COLO829 (cell line): ENCODE measurements at regions not wholly inside any gene's neighbourhood (a gene's known extent, or its start where the extent isn't known, plus 50 kb on each side); places are given as distances from the start of the nearest gene placed in this dataset.
"Not testable (repeated sequence)": the region's sequence is repeated elsewhere in the genome, so short reads cannot be mapped to it uniquely, and the experiment has no call there.

Source experiments
- DNase-seq: peaks from one replicate; pipeline ENCODE4 v3.0.0; 2012; ENCODE audit warnings: low spot score

DNA sequence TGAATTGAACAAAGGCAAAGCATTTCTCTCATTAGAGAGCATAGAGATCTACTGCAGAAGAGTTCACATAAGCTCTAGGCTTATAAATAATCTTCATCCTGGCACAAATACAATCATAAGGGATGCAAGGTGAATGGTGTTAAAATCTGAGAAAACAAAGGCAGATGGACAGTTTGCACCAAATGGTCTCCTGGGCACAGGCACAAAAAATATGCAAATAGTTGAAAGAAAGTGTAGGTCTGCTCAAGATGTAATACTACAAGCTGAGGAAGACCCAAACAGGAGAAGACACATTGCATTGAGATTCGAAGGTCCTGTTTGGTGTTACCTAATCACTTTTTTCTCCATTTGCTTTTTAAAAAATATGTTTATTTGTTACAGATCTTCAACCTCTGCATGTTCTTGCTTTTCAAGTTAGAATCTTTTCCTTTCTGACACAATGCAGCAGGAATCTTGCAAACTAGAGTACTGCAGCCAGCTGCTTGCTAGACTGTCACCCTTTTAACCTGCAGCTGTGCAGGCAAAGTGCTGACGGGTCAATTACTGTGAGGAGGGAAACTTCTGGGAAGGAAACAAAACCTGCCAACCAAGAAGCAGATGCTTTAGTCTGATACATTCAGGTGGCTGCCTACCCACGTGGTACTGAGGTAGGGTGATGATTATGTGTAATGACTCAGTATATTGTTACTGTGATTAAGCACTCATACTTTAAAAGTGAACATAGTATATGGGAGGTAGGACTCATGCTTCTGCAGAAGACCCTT, 1048.6 kb upstream of the SEMA6A start:
- DNase-seq: no peak

DNA sequence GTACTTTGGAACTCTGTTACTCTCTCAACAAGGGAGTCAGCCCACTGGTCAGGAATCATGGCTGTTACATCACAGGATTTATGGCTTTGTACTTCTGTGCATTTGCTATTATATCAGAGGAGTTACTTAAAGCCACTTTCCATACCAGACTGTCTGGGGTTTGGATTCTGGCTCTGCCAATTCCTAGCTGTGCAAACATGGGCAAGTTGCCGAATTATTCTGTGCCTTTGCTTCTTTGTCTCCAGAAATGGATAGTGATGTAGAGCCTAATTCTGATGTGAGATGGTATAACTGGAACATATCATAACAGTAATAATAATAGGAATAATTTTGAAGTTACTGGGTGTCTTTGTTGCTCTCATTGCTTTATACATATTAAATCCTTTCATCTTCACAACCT, 1047.3 kb upstream of the SEMA6A start:
- no peak for DNase-seq

DNA sequence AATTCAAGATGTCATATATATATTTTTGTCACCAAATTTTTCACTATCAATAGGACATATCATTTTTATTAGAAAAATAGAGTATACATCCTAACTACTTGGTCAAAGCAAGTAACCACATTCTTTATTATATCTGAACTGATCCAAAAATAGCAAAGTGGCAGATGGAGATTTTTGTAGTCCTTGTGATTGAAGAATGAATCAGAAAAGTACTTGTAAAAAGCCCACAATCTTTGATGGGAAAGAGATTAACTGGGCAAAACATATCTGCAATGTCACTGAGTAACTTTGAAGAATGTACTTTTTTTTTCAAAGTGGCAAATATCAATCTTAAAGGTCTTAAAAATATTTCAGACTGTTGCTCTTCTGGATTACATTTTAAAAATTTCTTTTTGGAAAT, 1040.6 kb upstream of the SEMA6A start:
- DNase-seq: no peak

DNA sequence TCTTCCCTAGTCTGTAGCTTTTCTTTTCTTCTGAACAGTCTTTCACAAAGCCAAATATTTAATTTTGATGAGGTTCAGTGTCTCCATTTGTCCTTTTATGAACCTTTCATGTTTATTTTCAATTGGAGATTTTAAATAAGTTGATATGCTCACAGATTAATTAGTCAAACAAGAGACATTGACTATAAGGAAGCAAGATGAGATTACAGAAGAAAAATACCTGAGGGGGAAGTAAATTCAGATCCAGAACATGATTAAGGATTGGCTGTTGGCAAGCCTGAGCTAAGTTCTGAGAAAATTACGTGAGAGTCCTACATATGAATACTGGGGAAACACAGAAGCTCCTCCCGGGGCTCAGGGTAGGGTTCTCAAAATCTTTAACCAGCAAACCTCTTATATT, 1039.8 kb upstream of the SEMA6A start:
- DNase-seq: no peak

DNA sequence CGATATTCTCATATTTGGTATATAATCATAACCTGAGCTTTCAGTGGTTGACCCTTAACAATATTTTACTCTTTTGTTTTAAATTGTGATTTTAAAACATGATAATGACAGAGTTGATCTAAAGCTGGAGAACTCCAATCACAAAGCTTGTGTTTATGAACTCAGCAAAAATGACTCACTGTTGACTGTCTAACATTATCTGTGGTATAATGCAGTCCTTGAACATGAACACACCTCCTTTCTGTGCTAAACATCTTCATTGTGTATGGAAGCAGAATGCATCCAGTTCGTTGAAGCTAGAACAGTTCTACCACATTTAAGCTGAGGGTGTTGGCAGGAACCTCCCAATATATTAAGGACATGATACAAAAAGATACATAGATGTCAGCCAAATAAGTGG, 1030.2 kb upstream of the SEMA6A start:
- no peak for DNase-seq

DNA sequence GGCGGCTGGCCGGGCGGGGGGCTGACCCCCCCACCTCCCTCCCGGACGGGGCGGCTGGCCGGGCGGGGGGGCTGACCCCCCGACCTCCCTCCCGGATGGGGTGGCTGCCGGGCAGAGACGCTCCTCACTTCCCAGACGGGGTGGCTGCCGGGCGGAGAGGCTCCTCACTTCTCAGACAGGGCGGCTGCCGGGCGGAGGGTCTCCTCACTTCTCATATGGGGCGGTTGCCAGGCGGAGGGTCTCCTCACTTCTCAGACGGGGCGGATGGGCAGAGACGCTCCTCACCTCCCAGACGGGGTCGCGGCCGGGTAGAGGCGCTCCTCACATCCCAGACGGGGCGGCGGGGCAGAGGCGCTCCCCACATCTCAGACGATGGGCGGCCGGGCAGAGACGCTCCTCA, 1025.2 kb upstream of the SEMA6A start:
- DNase-seq: not testable (repeated sequence)

DNA sequence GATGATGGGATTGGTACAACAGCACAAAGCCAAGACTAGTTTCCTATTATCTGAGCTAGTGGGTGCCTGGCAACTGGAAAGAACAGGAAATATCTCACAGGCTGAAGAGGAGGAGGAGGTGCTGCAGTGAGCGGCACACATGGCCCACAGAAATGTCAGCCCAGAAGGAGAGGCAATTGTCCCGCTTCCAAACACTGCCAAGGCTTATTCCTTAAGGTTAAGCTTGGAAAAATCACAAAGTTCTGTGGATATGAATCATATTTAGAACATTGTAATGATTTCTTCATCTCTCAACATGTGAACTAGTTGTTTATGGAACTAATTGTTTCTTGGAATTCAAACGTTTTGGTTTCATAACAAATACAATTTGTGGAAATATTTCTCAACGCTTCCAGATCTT, 1019.5 kb upstream of the SEMA6A start:
- DNase-seq: no peak

DNA sequence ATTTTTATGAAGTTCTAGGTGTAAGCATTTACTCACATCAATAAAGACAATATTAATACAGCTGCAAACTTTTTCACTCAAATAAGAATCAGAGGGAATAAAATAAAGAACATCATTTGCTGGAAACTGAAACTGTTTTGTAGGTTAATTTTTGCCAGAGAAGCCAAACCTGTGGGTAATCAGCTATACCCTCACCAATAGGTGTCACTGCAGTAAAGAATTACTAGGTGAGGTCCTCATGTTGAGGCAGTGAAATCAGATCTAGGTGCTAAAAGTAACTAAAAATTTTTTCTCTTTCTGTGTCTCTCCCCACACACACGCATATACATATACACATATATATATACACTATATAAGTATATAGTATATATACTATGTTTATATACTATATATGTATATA, 1016.3 kb upstream of the SEMA6A start:
- no peak for DNase-seq

DNA sequence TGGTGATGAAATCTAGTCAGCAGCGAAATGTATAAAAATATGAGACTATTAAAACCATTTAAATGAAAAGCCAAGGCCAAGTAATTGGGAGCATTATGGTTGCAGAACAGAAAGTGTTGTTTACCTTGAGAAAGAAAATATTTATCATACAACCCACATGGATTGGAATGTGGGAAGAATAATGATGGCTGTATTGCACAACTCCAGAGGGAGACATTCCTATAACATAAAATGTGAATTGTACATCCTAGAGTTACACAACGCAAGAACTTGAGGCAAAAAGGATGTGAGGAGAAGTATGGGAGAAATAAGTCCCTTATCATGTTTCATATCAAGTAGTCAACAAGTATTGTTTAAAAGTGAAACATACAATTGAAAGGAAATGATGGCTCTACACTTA, 1014.0 kb upstream of the SEMA6A start:
- DNase-seq: no peak

DNA sequence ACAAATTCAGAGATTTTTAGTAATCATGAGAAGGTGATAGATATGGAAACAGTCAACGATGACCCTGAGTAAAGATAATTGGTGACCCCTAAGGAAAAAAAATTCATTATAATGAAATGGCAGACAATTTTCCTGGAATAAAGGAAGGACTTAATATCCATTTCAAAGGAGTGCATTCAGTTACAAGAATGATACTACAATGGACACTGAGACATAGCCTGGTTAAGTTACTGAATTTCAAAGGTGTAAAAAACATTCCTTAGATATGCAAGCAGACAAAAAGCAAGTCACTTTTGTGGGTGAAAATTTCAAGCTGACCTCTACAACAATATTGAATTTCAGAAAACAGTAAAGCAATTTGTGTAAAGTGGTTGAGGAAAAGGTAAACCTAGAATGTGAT, 1012.5 kb upstream of the SEMA6A start:
- no peak for DNase-seq

DNA sequence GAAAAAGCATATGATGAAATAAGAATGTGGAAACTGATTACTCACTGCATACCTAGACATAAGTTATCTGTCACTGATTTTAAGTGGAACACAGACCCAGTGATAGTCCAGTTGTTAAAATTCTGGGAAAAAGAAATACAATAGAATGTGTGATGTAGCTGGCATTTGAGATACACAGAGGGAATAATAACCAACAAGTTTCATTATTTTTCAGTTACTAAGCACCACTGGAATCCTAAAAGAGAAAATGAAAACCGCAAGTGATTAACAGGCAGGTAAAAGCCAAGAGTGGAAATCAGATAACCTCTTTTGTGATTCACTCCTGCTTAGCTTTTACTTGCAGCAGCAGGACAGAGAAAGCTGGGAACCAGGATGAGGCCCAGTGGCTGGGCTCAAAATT, 994.0 kb upstream of the SEMA6A start:
- DNase-seq: no peak

DNA sequence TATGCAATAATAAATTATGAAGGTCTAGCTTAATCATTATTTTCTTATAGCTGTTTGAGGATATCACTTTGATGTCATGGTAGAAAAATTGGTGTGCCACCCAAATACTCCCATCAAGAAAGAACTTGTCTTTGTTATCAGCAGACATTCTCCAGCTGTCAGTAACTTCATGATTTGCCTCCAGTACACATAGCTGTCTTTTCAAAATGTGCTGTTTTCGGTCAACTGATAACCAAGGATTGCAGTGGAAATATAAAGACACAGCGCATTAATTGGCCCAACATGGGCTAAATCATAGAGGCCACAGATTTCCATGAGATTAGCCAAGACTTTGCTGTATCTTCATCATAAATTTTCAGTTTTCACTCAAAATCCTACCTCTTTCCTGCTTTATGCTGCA, 993.5 kb upstream of the SEMA6A start:
- DNase-seq: no peak

DNA sequence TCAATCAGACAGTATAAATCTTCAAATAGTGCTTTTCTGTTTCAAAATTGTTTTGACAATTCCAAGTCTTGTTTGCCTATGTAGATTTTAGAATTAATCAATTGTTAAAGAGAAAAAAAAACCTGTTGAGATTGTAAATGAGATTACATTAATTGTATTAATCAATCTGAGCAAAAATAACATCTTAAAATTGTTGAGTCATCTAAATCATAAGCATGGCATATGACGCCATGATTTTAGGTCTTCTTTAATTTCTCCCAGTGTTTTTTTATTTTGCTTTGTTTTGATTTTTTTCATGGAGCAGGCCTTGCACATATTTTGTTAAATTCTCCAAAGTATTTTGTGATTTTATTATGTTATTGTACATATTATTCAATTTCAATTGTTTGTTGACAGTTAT, 988.0 kb upstream of the SEMA6A start:
- DNase-seq: no peak

DNA sequence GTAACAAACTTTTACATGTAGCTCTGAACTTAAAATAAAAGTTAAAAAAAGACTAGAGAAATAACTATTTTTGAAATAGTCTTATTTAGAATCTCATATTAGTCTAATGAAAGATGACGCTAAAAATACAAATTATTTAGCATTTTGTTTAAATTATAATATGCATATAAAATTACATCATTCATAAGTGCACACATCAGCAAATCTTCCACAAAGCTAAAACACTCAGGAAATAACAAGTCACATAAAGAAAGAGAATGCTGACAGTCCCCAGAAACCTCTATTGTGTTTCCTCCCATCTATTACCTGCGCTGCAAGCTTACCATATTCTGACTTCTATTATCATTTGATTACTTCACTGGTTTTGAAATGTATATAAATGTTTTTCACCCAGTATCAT, 986.9 kb upstream of the SEMA6A start:
- DNase-seq: no peak

DNA sequence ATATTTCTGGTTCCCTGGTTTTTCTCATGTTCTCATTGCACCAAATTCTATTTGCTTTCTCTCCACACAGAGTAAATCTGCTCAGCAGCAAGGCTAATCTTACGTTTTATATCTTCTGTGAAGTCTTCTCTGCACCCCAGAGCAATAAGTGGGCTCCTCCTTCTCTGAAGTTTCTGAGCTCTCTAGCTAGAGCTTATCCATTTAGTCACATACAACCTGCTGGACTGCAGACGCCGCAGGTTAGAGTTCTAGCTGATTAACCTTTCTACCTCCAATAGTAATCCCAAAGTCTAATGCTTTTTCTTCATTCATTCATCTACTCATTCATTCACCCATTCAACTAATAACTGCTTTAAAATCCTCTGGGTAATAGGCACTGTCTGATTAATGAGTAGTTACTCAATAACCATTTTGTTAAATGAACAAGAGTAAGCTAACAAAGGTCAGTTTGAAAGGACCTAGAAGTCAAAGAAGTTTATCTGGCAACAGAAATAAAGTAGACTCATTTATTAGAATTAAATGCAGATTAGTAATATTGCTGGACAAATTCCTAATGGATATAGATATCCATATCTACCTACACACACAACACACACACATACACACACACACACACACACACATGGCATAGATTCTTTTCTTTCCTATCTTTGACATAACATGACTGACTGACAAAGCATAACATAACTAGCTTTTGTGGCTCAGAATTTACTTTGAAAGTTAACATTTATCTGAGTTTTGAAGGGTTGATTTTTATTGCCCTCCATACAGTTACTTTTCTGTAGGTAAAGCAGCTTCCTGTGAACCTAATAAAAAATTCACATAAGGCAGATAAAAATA, 984.6 kb upstream of the SEMA6A start:
- no peak for DNase-seq

DNA sequence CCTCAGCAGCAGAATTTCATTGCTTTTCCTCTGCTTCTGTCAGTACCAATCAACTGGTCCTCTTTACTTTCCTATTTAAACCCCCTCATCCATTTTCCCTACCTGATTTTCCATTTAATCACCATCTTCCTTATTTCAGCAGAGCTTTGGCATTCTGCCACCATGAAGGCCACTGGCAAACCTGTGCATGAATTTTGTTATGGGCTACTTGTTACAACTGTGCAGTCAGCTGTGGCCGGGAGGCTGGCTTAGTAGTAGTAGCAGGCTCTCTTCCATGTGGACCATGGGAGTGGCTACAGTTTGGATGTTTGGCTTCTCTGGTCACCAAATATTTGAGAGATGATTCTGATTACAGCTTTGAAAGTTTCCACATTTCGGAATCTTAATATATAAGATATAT, 976.6 kb upstream of the SEMA6A start:
- no peak for DNase-seq

DNA sequence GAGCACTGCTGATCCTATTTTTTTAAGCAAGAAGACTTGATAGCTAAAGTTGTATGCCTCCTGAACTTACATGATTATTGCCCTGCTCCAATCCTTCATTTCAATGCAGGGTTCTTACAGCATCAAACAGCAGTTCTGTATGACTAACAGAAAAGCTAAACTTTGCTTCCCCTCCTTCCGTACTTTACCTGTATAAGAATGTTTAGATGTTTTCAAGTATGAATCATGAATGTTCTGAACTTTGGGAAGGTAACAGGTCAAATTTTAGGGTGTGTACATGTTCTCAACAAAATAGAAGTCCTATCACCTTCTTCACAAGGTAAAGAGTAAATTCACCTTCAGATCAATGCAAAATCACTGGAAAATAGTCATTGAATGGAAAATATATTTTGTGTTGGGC, 972.6 kb upstream of the SEMA6A start:
- DNase-seq: no peak

DNA sequence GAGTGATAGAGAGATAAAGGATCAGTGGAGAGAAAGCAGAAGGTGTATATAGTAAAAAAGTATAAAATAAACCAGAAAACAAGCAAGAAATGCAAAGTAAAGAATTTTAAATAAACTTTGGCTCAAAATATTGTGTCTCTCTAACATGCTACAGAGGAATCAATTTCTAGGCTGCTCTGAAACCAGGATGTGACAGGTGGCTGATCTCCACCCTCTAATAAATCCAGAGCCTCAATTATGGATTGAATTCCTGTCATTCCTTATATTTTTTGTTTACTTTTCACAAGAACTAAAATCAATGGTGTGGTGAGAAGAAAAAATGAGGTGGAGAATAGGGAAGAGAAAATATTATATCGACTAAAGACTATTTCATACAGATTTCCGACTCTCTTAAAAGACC, 965.1 kb upstream of the SEMA6A start:
- no peak for DNase-seq

DNA sequence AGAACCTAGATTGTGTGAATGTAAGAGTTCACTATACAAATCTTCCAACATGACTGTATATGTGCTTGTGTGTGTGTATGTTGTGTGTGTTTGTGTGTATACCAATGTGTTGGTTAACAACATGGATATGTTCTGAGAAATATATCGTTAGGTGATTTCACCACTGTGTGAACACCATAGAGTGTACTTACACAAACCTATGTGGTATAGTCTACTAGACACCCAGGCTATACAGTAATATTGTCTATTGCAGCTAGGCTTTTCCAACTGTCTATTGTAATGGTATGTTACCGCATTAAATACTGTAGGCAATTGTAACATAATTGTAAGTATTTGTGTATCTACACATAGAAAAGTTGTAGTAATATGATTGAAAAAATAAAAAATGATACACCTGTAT, 959.2 kb upstream of the SEMA6A start:
- no peak for DNase-seq

DNA sequence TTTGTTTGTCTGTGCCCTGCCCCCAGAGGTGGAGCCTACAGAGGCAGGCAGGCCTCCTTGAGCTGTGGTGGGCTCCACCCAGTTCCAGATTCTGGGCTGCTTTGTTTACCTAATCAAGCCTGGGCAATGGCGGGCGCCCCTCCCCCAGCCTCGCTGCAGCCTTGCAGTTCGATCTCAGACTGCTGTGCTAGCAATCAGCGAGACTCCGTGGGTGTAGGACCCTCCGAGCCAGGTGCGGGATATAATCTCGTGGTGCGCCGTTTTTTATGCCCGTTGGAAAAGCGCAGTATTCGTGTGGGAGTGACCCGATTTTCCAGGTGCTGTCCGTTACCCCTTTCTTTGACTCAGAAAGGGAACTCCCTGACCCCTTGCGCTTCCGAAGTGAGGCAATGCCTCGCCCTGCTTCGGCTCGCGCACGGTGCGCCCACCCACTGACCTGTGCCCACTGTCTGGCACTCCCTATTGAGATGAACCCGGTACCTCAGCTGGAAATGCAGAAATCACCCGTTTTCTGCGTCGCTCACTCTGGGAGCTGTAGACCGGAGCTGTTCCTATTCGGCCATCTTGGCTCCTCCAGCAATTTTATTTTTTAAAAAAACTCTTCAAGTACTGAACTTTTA, 958.5 kb upstream of the SEMA6A start:
- DNase-seq: not testable (repeated sequence)

DNA sequence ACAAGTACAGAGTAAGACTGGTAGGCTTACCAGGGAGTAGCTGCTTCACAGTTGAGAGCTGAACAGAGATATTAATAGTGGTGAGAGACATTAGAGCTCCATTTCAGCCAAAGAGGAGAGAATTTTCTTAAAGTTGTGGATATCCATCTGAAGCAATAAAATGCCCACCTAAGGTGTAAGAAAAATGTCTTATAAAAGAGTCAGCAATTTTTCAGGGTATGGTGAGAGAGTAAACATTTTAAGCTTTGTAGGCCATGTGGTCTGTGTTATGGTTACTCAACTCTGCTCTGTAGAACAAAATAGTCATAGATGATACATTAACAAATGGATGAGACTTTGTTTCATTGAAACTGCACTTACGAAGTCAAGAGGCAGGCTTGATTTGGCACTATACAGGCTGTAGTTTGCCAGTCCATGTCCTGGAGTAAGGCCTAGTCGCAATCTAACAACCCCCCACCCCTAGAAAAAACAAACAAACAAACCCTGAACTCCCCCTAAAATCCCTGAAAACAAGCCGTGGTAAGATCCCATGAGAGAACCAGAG, 945.4 kb upstream of the SEMA6A start:
- DNase-seq: no peak

DNA sequence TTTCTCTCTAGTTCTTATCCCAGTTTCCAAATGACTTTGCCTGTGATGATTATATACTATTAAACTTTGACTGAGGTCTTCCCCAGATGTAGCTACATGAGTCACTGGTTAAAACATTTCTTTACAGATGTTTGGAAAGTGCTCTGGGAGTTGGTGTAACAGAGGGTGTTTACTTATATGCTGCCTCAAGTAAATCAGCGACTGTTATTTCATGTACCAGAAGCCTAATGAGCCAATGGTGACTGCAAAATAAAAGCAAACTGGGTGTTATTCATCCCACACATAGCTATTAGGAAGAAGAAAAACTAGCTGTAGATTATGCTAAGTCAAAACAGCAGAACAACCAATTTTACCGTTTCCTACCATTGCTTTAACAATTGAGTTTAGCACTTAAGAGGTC, 929.7 kb upstream of the SEMA6A start:
- DNase-seq: no peak

DNA sequence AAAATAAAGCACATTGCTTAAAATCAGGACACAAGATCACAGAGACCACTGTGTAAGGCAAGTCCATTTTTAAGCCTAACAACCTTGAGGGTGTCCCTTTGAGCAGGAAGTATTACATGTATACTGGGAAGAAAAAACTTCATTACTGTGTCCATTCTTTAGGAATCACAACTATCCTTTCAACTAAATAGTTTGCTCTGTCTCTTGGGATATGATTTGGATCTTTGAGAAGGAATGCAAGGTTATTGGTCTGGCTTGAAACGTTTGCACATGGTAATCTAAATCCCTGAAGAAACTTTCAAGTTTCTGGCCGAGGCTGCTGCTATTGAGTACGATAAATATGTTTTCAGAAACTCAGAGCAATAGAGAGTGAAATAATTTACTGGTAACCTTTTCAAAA, 923.0 kb upstream of the SEMA6A start:
- DNase-seq: no peak
